GM03348 (cell line): ENCODE measurements at regions not wholly inside any gene's neighbourhood (a gene's known extent, or its start where the extent isn't known, plus 50 kb on each side); places are given as distances from the start of the nearest gene placed in this dataset.

Source experiments
- DNase-seq: peaks from one replicate; pipeline ENCODE4 v3.0.0; 2012; ENCODE audit warnings: low spot score

- no peak for DNase-seq
Observed at GRCh38 chr1:208907790-208908189, 663.6 kb upstream of the PLXNA2 start.

DNA sequence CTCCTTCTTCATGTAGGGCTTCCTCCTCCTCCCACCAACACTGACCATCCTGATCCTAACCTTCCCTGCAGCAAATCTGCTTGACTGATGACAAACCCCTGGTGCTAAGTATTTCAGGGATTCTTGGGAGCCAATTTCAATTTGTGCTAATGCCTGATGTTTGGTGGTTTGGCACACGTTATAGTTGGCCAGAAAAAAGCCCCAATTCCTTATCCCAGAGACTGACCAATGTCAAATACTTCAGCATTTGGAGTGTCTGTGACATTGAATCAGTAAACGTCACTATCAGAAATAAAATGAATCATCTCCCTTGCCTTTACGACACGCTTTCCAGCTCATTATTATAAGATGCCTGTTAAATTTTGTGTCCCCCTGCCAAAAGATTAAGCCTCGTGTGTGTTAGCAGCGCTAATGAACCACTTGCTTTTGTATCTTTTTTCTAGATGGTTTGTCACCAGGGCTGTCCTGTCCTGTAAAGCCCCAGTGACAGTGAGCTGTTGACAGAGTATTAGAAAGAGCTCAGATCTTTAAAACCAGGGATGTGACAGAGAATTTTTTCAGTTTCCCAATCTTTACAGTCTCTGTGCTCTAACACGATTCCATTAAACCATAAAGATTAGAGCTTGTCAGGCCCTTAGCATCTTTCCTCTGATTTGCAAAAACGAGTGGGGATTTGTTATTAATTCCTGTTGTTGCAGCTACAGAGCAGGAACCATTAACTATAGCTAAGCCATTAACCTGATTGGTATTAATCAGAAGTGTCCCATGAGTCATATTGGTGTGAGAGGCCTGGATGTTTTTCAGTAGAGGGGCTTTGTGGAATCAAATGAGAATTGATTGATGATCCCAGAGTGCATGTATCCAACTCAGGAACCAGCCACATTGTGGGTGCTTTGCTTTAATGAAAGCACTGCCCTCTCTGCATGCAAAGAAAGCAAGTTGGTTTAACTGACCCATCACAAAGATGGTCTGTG, 665.1 kb upstream of the PLXNA2 start:
- DNase-seq, result no peak

- DNase-seq, result no peak
Observed at GRCh38 chr1:208910161-208910560, 666.0 kb upstream of the PLXNA2 start.

- DNase-seq, result no peak
Observed at GRCh38 chr1:208917281-208917680, 666.2 kb upstream of the CAMK1G start.

GRCh38 chr1:208917723-208918122, 665.8 kb upstream of the CAMK1G start:
- no peak for DNase-seq

DNA sequence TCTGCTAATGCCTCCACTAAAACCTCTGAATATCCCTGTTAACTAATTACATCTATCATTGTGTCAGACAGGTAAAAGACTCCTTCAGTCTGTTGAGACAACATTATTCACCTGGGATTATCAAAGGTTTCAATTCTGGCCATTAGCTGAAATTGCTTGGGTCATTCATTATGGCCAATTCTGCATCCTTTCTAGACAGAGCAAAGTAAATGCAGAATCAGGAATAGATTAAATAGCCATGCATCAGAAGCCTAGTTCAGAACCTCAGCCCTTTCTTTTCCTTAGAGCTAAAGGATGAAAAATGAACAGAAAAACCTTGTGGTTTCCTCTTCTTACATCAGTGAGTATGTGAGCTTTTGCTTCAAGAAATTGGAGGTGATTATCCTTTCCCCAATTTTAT, 665.4 kb upstream of the CAMK1G start:
- no peak for DNase-seq

DNA sequence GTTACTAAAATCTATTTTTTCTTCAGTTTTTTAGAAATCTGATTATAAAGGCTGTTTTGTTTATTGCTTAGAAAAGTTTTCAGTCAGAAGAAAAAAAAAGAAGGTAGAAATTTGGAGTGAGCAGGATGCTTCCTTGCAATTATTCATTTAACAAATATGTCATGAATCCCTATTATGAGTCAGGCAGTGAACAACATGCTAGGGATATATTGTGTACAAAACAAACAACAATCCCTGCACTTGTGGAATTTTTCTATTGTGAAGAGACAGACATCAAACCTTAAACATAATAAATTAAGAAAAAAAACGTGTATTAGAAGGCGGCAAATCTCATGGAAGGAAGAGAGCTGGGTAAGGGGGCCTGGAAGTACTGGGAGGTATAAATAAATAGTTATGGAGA, 664.1 kb upstream of the CAMK1G start:
- peak; percentile 24 for DNase-seq

DNA sequence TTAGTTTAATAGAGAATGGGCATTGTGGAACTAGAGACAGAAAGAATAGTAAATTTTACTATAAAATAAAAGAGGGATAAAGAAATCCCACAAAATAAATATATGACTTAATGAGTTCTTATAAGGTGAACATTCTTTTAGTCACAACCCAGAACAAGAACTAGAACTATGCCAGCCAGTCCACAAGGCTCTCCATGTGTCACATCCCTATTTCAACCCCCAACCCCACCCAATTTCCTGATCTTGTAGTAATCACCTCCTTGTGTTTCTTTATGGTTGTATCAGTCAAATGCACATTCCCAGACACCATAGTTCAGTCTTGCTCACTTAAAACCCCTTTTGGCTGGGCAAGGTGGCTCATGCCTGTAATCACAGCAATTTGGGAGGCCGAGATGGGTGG, 662.3 kb upstream of the CAMK1G start:
- no peak for DNase-seq

DNA sequence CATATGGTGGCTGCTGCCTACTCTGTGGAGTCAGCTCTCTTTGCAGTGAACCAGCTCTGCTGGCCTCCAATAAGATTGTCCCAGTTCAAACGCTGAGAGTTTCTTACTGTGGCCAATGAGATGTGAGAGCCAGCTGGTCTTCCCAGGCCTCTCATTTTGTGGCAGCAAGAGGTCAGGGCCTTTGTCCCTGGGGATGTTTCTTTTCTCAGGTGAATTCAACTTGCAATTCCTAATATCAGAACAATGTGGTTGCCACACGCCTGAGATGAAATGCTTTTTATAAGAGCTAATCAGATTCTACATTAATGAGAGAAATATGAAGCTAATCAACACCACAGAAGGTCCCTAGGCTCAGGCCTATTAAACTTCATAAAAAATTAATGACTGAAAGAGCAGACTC, 660.1 kb upstream of the CAMK1G start:
- no peak for DNase-seq

DNA sequence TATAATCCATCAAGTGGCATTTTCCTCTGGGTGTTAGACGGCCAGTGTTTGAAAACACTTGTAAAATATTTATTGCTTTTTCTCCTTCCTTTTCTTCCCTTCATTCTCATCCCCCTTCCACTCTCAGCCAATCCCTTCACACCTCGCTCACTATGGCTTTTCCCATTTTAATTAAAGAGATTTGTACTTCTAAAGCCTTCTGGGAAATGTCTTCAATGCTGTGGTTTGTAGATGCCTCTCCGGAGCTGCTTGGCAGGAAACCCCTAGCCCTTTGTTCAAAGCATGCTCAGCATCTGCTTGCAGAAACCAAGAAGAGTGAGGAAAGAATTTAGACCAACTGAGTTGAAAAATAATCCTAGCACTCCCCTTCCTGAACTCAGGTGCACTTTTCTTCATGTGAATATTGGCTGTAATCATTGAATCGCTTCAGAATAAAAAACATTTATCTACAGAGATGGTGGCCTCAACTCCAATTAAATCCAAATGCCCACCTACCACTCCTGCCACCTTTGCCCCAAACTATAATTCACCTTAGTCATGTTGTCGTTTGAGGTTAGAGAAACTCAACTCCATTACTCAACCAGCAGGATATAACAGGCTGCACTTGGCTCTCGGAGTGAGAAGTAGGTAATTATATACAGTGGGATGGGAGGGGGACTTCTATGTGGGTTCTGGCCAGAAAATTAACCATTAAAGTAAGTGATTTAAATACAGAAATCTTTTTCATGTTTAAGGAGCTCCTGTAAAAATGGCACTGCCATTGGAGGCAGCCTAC, 659.4 kb upstream of the CAMK1G start:
- peak; percentile 11 for DNase-seq

DNA sequence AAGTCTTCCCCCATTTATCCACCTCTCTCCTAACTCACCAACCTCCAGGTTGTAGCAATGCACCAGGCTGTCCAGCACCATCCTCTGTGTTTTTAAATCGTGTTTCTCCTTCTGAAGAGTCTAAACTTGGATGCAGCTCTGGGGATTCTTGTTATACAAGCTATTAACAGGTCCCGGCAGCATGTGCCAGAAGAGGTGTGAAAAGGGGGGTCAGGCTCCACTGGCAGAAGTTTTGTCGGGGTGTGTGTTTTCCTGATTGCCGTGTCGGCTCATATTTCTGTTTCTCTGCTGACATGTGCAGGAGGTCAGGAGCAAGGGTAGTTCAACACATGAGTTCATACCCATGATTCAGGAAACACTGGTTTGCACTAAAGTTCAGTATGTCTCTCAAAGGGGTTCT, 658.6 kb upstream of the CAMK1G start:
- DNase-seq, result no peak

- DNase-seq, result no peak
Observed at GRCh38 chr1:208928349-208929010, 655.0 kb upstream of the CAMK1G start.

- DNase-seq, result peak; percentile 23
Observed at GRCh38 chr1:208929575-208929974, 653.9 kb upstream of the CAMK1G start.

DNA sequence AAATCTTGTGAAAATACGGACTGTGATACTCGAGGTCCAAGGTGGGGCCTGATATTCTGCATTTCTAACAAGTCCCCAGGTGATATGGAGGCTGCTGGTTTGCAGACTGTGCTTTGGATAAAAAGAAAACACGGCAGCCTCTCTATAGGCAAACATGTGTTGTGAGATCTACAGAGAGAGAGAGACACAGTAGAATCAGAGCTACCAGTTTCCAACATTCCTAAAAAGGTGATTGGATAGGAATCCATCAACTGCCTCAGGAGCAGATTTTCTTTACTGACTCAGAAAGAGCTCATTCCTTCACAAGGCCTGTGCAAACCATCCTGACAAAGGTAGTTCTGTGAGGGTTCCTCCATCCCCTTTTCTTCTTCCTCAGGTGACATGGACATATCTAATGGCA, 651.6 kb upstream of the CAMK1G start:
- DNase-seq, result no peak

DNA sequence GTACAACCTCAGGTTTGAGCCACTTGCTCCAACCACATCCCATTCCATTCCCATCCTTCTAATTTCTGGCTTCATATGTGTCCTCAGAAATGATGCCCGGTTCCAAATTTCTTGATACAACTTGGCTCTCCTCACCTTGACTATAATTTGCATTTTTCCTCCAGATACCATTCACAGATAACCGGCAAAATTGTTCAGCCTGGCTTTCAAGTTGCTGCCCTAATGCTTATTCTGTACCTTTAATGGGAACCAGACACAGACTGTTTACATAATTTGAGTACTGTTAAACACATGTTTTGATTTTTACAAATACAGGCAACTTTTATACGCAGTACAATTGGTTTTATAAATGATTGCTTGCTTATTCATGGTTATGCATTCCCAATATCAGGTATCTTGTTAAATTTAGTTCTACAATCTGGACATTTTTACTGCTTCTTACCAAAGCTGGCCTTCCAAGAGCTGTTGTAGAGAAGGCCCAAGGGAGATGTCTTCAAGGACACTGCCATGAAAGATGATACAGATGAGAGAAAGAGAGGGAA, 649.5 kb upstream of the CAMK1G start:
- no peak for DNase-seq

DNA sequence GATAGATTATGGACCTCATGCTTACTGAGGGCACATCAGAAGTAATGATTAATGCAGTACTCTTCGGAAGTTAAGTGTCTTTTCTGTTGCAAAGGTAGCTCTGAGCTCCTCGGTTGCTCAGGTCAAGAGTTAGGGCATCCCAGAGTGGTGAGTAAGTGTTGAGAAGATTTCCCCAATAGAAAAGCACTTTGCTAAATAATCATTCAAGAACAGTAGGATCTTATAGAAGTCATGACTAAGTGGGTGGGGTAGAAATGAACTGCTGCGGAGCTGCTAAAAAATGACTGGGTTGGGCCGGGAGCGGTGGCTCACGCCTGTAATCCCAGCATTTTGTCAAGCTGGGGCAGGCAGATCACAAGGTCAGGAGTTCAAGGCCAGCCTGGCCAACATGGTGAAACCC, 648.6 kb upstream of the CAMK1G start:
- DNase-seq, result no peak

- no peak for DNase-seq
Observed at GRCh38 chr1:208935517-208936187, 647.9 kb upstream of the CAMK1G start.

DNA sequence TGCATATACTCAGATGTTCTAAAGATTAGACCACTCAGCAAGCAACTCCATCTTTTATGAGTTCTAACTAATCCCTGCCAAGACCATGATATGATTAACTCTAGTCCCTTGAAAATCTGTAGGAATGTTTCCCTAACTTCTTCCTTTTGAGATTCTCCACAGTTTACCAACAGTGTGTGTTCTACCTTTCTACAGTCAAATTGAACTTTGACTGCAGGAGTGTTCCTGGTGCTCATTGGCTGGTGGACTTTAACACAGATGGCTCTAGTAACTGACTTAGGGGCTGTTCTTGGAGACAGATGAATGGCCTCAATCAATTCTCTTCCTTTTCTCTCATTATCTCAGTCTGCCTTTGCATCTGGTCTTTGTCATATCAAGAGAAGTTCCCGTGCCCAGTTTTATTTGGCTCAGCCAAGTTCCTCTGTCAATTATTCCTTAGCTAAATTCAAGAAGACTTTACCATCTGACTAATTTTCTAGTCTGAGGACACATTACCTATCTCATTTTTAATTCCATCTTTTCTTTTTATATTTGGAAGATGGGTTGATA, 643.9 kb upstream of the CAMK1G start:
- no peak for DNase-seq

GRCh38 chr1:208942394-208943130, 641.0 kb upstream of the CAMK1G start:
- no peak for DNase-seq

DNA sequence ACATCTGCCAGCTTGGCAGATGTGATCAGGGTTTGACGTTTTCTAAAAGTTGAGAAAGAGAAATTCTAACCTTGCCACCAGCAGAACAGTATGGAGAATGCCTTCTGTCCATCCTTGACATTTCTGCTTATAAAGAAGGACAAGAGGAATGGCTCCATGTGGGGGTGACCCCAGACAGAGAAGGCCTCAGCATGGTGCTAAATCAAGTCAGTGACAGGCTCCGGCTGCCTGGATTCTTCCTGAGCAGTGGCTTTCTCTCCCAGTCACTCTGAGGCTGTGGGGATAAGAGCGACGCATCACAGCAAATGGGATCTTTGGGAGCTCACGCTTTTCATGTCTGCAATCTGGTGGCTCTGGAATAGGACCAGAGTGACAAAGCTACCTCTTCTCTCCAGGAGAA, 640.2 kb upstream of the CAMK1G start:
- DNase-seq, result no peak

DNA sequence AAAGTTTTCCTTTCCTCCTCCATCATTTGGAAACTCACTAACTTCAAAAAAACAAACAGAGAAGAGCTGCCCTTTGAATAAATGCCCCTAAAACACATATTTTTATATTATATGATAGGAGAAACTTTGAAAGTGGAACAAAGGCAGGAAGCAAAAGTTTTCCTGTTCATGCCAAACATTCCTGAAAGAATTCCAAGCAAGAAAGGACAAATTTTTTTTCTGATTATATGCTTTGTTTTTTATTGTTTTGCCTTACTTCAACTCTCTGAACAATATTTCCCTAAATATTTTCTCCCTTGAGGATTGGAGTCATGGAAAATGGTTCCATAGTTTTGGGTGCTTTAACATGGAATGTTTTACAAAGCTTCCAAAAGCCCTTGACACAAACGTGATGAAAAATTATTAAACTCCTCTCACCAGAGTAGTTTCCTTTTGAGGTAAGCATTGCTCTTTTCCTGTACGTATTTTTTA, 638.5 kb upstream of the CAMK1G start:
- no peak for DNase-seq
